GM21737 (cell line): ENCODE measurements at regions not wholly inside any gene's neighbourhood (a gene's known extent, or its start where the extent isn't known, plus 50 kb on each side); places are given as distances from the start of the nearest gene placed in this dataset.

ENCODE experiments used
- ATAC-seq: cut with Tn5 transposase; IDR thresholded peaks from one replicate; pipeline ENCODE4 v1.9.1; 2021; ENCODE audit warnings: mild to moderate bottlenecking, moderate library complexity; ENCODE audit not compliant: unreplicated experiment

GRCh38 chr5:6029811-6030271 is 348.5 kb downstream of the MED10 start:
- no peak for ATAC-seq

GRCh38 chr5:6026766-6027406 is 351.5 kb downstream of the MED10 start:
- no peak for ATAC-seq

DNA sequence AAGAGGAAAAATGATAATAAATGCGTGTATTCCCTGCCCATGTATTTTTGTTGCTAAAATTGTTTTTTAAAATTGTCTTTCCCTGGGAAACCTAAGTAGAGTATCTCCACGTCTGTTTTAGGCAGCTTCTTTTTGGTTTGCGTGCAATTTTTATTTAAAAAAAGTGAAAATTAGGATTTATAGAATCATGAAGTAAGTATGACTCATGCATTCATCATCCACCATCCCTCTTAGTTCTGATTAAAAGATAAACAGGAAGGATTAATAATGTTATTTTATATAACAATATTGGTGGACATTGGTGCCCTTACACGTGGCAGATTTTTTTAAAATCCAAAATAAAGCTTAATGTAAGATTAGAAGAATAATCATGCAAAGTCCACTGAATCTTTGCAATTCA is 358.7 kb downstream of the MED10 start:
- ATAC-seq, result no peak

GRCh38 chr5:6013506-6013905 is 364.8 kb downstream of the MED10 start:
- no peak for ATAC-seq

DNA sequence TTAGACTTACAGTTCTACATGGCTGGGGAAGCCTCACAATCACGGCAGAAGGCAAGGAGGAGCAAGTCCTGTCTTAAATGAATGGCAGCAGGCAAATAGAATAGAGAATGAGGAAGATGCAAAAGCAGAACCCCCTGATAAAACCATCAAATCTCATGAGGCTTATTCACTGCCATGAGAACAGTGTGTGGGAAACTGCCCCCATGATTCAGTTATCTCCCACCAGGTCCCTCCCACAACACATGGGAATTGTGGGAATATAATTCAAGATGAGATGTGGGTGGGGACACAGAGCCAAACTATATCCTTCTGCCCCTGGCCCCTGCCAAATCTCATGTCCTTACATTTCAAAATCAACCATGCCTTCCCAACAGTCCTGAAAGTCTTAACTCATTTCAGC is 367.1 kb downstream of the MED10 start:
- ATAC-seq, result no peak

DNA sequence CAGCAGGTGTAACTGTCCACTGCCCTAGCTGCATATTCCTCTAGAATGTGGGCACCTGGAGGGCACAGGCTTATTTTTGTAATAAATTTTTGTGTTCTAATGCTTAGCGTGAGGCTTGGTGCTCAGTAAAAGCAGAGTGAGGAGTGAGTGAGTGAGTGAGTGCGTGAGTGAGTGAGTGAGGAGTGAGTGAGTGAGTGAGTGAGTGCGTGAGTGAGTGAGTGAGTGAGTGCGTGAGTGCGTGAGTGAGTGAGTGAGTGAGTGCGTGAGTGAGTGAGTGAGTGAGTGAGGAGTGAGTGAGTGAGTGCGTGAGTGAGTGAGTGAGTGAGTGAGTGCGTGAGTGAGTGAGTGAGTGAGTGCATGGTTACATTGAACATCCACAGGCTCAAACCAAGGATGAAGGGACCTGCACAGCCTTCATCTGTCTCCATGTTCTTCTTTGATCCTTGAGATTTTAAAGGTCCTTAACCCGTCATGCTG is 371.5 kb downstream of the MED10 start:
- no peak for ATAC-seq

GRCh38 chr5:6003040-6003825 is 375.1 kb downstream of the MED10 start:
- no peak for ATAC-seq

DNA sequence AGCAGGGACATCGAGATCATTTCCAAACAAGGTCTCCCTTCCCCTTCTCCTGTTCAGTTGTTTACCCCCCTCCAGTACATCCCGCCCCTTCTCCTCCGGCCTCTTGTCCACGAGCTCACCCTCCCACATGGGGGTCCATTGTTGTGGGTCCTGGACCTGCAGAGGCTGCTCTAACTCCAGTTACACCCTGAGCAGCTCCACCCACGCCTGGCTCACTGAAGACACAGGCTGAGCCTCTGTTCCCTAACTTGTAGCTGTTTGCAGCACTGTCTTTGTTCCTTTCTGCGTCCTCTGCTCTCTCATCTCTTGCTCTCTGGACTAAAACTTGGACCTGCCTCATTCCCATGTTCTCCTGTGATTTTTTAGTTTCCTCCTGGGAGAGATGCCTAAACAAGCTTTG is 377.5 kb downstream of the MED10 start:
- ATAC-seq, result no peak

DNA sequence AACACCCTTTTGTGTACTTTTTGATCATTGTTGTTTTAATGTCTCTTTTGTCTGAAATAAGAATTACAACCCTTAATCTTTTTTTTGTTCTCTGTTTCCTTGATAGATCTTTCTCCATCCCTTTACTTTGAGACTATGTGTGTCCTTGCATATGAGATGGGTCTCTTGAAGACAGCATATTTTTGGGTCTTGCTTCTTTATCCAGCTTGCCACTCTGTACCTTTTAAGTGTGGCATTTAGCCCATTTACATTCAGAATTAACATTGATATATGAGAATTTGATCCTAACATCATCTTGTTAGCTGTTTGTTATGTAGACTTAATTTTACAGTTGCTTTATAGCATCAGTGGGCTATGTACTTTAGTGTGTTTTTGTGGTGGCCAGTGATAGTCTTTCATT is 382.5 kb downstream of the MED10 start:
- ATAC-seq, result no peak

GRCh38 chr5:5986492-5987178 is 391.7 kb downstream of the MED10 start:
- no peak for ATAC-seq

DNA sequence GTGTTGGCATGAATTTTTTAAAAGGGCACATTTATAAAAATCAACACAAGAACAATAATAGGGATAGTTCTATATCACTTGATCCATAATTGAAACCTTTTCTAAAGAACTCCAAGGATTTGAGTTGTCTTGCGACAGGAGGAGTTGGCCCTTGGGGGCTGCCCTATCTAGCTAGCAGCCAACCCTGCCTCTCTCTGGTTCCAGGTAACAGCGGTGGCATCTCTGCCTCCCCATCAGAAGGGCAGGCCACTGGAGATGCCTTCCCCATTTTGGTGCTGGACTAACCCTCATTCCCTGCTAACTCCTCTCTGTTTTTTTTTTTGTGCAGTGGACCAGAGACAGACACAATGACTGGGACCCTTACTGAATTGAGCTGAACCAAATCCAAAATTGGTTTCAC is 393.0 kb downstream of the MED10 start:
- ATAC-seq, result no peak

DNA sequence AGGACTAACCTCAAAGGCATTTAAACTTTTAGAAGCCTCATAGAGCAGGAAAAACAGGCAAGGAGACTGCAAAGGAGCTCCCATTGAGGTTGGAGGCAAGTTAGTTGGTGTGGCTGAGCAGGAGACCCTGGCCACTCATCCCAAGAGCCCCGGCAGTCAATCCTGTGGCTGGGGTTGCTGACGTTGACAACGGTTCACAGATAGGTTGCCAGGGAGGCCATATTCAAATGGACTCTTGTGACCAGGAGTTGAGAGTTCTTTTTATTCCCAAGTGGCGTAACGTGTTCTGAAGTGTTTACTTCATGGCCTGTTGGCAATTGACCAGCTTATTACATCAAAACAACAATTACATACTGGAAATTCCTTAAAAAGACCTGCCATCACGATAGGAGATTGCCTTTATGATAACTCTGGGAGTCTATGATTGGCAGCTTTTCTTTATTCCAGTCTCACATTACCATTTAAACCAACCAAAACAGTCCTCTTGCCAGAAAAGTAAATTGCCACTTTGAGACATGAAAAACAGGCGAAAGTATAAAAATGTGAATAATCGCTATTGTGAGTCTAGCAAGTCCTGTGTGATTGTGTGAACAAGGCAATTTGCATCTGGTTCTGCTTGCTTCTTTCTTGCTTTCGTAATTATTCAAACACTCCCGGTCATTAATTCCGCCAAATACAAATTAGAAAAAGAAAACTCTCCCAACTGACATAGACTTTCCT is 394.9 kb downstream of the MED10 start:
- no peak for ATAC-seq

GRCh38 chr5:5981562-5981961 is 396.8 kb downstream of the MED10 start:
- no peak for ATAC-seq

DNA sequence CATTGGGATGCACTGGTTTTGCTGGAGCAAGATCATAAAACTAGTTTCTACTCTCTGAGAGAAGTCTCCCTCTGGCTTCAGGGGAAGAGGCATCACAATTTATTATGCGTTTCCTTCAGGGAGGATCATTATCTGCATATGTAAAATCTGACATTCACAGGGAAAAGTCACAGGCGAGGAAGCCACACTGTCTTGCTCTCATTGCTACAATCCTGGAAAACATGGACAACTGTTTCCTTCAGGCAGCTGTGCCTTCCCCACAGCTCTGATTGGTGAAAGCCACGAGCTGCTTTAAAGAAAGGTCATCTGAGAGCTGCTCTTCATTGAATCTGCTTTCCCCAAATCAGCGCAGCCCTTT is 397.8 kb downstream of the MED10 start:
- no peak for ATAC-seq

DNA sequence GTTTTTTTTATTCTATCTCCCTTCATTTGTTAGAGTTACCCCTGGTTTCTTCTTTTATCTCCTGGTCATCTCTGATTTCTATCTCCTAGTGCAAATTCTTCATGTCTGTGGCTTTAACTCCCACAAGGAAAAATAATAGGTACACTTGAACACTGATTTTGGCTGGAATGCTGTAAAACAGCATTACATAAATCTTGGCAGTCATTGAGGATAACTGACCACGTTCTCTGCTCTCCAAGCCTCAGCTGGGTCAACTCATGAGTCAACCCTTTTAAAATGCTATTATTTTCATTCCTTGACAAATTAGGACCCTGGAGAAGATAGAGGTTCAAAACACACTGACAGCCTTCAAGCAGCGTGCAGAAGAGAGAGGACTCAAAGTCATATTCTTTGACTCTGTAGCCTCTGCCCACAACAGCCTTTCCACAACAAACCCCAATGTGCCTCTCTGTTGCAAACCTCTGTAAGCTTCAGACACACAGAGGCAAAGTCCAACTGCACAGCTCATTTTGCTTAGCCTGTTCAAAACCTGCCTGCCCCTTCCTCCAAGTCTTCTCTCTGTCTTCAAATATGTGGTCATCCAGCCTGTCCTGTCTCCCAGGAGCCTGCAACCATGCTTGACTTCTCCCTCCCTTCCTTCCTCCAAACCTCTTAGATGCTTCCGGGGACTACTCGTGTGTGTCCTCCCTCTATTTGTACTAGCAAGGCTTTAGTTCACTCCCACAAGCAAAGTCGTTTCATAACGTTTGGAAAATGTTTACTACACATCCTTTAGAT is 398.4 kb downstream of the MED10 start:
- no peak for ATAC-seq

DNA sequence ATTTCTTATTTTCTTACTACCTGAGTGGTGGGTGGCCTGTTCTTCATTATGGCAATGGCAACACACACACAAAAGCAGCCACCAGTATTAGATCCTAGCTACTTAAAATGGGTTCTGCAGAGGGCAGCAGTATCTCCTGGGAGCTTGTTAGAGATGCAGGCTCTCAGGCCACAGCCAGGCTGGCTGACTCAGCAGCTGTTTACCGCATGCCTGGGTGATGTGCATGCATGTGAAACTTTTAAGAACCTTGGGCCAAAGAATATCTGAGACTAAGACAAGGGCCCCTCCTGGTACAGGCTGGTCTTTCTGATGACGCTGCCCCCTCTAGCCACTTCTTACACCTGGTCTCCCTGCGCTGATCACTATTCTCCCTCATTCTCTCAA is 399.0 kb downstream of the MED10 start:
- ATAC-seq, result no peak

DNA sequence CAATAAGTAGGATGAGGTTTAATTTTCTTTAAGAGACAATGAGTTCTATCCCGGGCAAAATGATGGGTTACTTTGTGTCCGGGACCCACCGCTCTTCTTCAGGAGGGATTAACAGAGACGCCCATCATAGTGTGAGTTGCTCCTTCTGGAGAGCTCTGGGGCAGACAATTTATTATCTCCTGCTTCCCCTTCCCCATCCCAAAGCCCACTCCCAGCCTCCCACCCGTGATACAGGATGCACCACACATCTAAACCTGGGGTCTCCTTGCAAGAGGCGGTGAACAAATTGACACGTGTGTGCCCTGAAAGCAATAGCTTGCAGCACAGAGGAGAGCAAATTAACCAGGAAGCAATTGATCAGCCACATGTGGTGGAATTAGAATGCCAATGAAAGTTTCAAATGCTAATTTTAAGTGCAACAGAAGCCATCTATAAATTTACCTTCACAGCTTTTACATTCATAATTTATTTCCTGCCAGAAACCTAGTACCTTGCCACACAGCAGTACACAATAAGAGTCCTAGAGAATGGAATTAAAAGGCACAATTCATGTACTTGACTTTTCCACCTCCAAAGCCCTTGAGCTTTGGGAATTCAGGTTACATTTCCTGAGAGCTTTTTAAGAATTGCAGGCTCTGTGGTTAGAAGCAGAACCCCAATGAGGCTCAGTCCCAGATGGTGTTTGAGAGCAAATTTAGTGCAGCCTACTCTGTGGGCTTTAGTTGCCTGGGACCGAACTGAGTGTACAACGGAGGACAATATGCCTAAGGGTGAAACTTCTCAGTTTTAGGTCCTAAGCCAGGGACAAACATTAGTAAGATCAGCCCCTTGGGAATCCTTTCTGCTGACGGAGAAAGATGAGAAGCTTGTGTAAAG is 399.6 kb downstream of the MED10 start:
- ATAC-seq, result no peak

GRCh38 chr5:5971203-5971602 is 407.1 kb downstream of the MED10 start:
- ATAC-seq, result no peak

GRCh38 chr5:5969942-5970483 is 408.3 kb downstream of the MED10 start:
- no peak for ATAC-seq
